HepG2 (cell line): ENCODE measurements at regions not wholly inside any gene's neighbourhood (a gene's known extent, or its start where the extent isn't known, plus 50 kb on each side); places are given as distances from the start of the nearest gene placed in this dataset.

ENCODE experiments used
- ARID5B ChIP-seq: IDR thresholded peaks from 2 replicates; pipeline ENCODE4 v1.4.0; 2020; ENCODE audit warnings: mild to moderate bottlenecking, missing genetic modification reagents
- BORCS8-MEF2B ChIP-seq: sonication (generic); formaldehyde crosslinking; IDR thresholded peaks from 2 replicates; pipeline ENCODE4 v1.8.0; 2022; ENCODE audit warnings: mild to moderate bottlenecking, missing genetic modification reagents
- EED ChIP-seq: sonication (generic); formaldehyde crosslinking; IDR thresholded peaks from 2 replicates; pipeline ENCODE4 v1.5.0; 2020; ENCODE audit warnings: mild to moderate bottlenecking, missing genetic modification reagents
- FOSL2 ChIP-seq: sonication (generic); formaldehyde crosslinking; IDR thresholded peaks from 2 replicates; pipeline ENCODE4 v1.4.0; 2020; ENCODE audit warnings: missing genetic modification reagents
- HNF4A ChIP-seq: sonication (generic); formaldehyde crosslinking; IDR thresholded peaks from 2 replicates; pipeline ENCODE4 v1.4.0; 2020; ENCODE audit warnings: missing genetic modification reagents
- KLF11 ChIP-seq: IDR thresholded peaks from 2 replicates; pipeline ENCODE4 v1.6.1; 2016; ENCODE audit warnings: missing compliant biosample characterization
- LRRFIP1 ChIP-seq: sonication (generic); formaldehyde crosslinking; conservative IDR thresholded peaks from 2 replicates; pipeline ENCODE4 v1.4.0; 2020; ENCODE audit warnings: missing genetic modification reagents
- POLR2A ChIP-seq, 2 experiments: IDR thresholded peaks; 2 replicates each; pipeline ENCODE4 v1.6.1; 2011; ENCODE audit warnings: low read depth in 2 of 2, low read length in 2 of 2, mild to moderate bottlenecking in 1 of 2, moderate library complexity in 1 of 2; ENCODE audit not compliant: insufficient read depth in 1 of 2
- POLR2AphosphoS5 ChIP-seq: IDR thresholded peaks from 2 replicates; pipeline ENCODE4 v1.6.1; 2012; ENCODE audit warnings: low read depth, low read length
- RFX3 ChIP-seq: IDR thresholded peaks from 2 replicates; pipeline ENCODE4 v1.6.1; 2016; ENCODE audit warnings: missing biosample characterization, missing genetic modification reagents
- TFE3 ChIP-seq: IDR thresholded peaks from 2 replicates; pipeline ENCODE4 v1.6.1; 2016
- THAP7 ChIP-seq: sonication (generic); formaldehyde crosslinking; IDR thresholded peaks from 2 replicates; pipeline ENCODE4 v1.8.1; 2023; ENCODE audit warnings: mild to moderate bottlenecking, missing genetic modification reagents
- ZFP62 ChIP-seq: sonication (generic); formaldehyde crosslinking; IDR thresholded peaks from 2 replicates; pipeline ENCODE4 v1.4.0; 2020; ENCODE audit warnings: missing genetic modification reagents
- ZNF788 ChIP-seq: sonication (generic); formaldehyde crosslinking; IDR thresholded peaks from 2 replicates; pipeline ENCODE4 v1.5.0; 2020; ENCODE audit warnings: mild to moderate bottlenecking, missing genetic modification reagents, borderline replicate concordance
- ZSCAN12 ChIP-seq: sonication (generic); formaldehyde crosslinking; IDR thresholded peaks from 2 replicates; pipeline ENCODE4 v1.9.0; 2021; ENCODE audit warnings: mild to moderate bottlenecking, missing genetic modification reagents
- TF ChIP-seq, protein P1 (sequence below): sonication (generic); formaldehyde crosslinking; IDR thresholded peaks from 2 replicates; pipeline ENCODE4 v1.4.0; 2020; ENCODE audit warnings: missing genetic modification reagents, borderline replicate concordance

DNA sequence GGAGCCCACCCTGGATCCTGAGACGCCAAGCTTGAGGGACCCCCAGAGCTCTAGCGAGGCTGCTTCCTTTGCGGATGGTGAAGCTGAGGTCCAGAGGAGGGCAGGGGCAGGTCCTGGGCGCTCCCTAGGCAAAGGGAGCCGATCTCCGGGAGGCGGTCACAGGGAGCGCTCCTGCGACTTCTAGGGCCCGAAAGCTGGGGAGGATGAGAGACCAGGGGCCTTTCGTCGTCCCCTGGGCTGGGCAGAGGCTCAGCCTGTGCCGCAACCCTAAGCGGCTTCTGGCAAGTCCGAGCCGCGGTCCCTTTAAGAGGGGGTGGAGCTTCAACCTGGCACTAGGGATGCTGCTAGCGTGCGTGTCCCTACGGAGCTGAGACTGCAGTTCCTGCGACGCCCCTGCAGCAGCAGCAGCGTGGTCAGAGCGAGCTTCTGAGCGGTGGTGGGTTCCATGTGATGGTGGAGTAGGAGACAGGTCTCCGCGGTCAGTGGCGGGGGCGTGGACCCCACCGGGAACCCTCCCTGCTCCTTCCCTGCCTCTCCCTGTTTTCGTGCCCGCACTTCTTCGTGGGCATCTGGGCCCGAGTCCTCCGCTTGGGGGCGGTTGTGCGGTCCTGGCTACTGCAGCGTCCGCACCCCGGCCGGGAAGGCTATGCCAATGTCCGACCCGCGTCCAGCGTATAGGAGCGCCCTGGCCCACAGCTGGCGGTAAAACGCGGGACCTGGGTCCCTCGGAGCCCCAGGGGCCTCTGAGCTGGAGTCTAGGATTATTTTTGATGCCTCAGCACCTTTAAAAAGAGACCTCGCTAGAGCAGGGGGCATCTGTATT is 154.6 kb downstream of the CCDC74A start (continued):
- TF ChIP-seq HNF4A (CRISPR knock-in tag) (no peak), EED (no peak), ZSCAN12 (no peak), LRRFIP1 (CRISPR knock-in tag) (no peak), POLR2A (IDR thresholded peaks at IDR 0.05; ENCODE audit: insufficient read depth in 1 of 2, low read depth in 2 of 2, low read length in 2 of 2) (peak; percentile 86 to 99), KLF11 (CRISPR knock-in tag) (peak; percentile 8; the same call in 1 of the 2 replicates), THAP7 (CRISPR knock-in tag) (peak; percentile 84; the same call in 1 of the 2 replicates), ZFP62 (0 out of 2 replicates have a peak, but pooled peaks have one; percentile 59), ARID5B (CRISPR knock-in tag) (peak; percentile 68), BORCS8-MEF2B (CRISPR knock-in tag) (peak; percentile 73; the same call in 1 of the 2 replicates), ZNF788 (peak; percentile 93), POLR2AphosphoS5 (peak; percentile 95), FOSL2 (CRISPR knock-in tag) (no peak), RFX3 (CRISPR knock-in tag) (no peak), TFE3 (peak; percentile 60; the same call in 1 of the 2 replicates)
- TF ChIP-seq, protein P1, sequence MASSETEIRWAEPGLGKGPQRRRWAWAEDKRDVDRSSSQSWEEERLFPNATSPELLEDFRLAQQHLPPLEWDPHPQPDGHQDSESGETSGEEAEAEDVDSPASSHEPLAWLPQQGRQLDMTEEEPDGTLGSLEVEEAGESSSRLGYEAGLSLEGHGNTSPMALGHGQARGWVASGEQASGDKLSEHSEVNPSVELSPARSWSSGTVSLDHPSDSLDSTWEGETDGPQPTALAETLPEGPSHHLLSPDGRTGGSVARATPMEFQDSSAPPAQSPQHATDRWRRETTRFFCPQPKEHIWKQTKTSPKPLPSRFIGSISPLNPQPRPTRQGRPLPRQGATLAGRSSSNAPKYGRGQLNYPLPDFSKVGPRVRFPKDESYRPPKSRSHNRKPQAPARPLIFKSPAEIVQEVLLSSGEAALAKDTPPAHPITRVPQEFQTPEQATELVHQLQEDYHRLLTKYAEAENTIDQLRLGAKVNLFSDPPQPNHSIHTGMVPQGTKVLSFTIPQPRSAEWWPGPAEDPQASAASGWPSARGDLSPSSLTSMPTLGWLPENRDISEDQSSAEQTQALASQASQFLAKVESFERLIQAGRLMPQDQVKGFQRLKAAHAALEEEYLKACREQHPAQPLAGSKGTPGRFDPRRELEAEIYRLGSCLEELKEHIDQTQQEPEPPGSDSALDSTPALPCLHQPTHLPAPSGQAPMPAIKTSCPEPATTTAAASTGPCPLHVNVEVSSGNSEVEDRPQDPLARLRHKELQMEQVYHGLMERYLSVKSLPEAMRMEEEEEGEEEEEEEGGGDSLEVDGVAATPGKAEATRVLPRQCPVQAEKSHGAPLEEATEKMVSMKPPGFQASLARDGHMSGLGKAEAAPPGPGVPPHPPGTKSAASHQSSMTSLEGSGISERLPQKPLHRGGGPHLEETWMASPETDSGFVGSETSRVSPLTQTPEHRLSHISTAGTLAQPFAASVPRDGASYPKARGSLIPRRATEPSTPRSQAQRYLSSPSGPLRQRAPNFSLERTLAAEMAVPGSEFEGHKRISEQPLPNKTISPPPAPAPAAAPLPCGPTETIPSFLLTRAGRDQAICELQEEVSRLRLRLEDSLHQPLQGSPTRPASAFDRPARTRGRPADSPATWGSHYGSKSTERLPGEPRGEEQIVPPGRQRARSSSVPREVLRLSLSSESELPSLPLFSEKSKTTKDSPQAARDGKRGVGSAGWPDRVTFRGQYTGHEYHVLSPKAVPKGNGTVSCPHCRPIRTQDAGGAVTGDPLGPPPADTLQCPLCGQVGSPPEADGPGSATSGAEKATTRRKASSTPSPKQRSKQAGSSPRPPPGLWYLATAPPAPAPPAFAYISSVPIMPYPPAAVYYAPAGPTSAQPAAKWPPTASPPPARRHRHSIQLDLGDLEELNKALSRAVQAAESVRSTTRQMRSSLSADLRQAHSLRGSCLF (CRISPR knock-in tag), result peak; percentile 67; the same call in 1 of the 2 replicates
